ENCODE measurements at regions not wholly inside any gene's neighbourhood (a gene's known extent, or its start where the extent isn't known, plus 50 kb on each side); places are given as distances from the start of the nearest gene placed in this dataset.

GRCh38 chr2:67880291-67880761, 182.5 kb downstream of the C1D start:
- no peak for TF ChIP-seq CTCF (conservative IDR thresholded peaks at IDR 0.05)
- H3K27ac ChIP-seq, result no peak overlapping the region

- H3K27ac ChIP-seq, result no peak overlapping the region
- no peak for TF ChIP-seq CTCF (conservative IDR thresholded peaks at IDR 0.05)
These were observed 181.0 kb downstream of the C1D start for GRCh38 chr2:67881816-67882215.

GRCh38 chr2:67883316-67884087, 179.3 kb downstream of the C1D start:
- TF ChIP-seq CTCF (conservative IDR thresholded peaks at IDR 0.05), result no peak

GRCh38 chr2:67888351-67889005, 174.3 kb downstream of the C1D start:
- no peak overlapping the region for H3K27ac ChIP-seq
- TF ChIP-seq CTCF (conservative IDR thresholded peaks at IDR 0.05), result no peak

More at GRCh38 chr2:67883316-67884087, 179.3 kb downstream of the C1D start:
- no peak overlapping the region for H3K27ac ChIP-seq

GRCh38 chr2:67889056-67889455, 173.7 kb downstream of the C1D start:
- TF ChIP-seq CTCF (conservative IDR thresholded peaks at IDR 0.05), result no peak
- H3K27ac ChIP-seq, result no peak overlapping the region

GRCh38 chr2:67891642-67892041, 171.2 kb downstream of the C1D start:
- TF ChIP-seq CTCF (conservative IDR thresholded peaks at IDR 0.05), result no peak
- H3K27ac ChIP-seq, result no peak overlapping the region

GRCh38 chr2:67892339-67892846, 170.4 kb downstream of the C1D start:
- H3K27ac ChIP-seq, result no peak overlapping the region
- TF ChIP-seq CTCF (conservative IDR thresholded peaks at IDR 0.05), result no peak
